IPS-20b (cell line): ENCODE measurements at regions not wholly inside any gene's neighbourhood (a gene's known extent, or its start where the extent isn't known, plus 50 kb on each side); places are given as distances from the start of the nearest gene placed in this dataset.
"Not testable (repeated sequence)": the region's sequence is repeated elsewhere in the genome, so short reads cannot be mapped to it uniquely, and the experiment has no call there.

Experiments
- H3K27ac ChIP-seq: one replicate; pipeline ENCODE4 v1.5.1; 2013; ENCODE audit warnings: low read length
- H3K27me3 ChIP-seq: 2 replicates; pipeline ENCODE4 v1.6.1; 2013; ENCODE audit warnings: mild to moderate bottlenecking, low read length, inconsistent platforms; ENCODE audit not compliant: insufficient read depth
- H3K36me3 ChIP-seq: 2 replicates; pipeline ENCODE4 v1.6.1; 2013; ENCODE audit warnings: low read depth, mild to moderate bottlenecking, inconsistent platforms, low read length, moderate library complexity; ENCODE audit not compliant: insufficient read depth
- H3K4me1 ChIP-seq: 2 replicates; pipeline ENCODE4 v1.6.1; 2013; ENCODE audit warnings: mild to moderate bottlenecking, control low read depth, inconsistent platforms, low read length, moderate library complexity; ENCODE audit not compliant: insufficient read depth
- H3K4me3 ChIP-seq: 2 replicates; pipeline ENCODE4 v1.5.1; 2013; ENCODE audit warnings: mild to moderate bottlenecking, low read length, inconsistent platforms
- H3K9ac ChIP-seq: 2 replicates; pipeline ENCODE4 v1.6.1; 2013; ENCODE audit warnings: low read depth, mild to moderate bottlenecking, inconsistent platforms, low read length, moderate library complexity
- H3K9me3 ChIP-seq: 2 replicates; pipeline ENCODE4 v1.6.1; 2013; ENCODE audit warnings: mild to moderate bottlenecking, low read depth, low read length, inconsistent platforms; ENCODE audit not compliant: insufficient read depth

DNA sequence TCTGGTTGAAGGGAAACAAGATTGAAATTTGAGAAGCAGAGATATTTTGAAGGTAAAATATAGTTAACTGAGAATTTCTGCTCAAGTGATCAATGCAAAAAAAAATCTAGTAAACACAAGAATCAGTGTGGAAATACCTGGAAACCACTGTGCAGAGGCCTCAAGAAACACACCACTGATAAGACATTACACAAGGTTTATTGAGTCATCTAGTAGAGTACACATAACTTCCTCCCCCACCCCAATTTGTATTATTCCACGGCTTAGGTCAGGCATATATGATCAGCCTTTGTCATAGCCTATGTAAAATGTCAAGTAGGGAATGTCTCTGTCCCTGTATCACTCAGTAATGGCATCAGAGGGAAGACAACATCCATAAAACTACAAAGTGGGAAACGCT, 447.8 kb upstream of the BCHE start:
- Histone ChIP-seq H3K4me1 (no peaks in the 10 kb centered on the region), H3K27ac (no peak overlapping the region), H3K27me3 (no peaks in the 10 kb centered on the region), H3K36me3 (no peaks in the 10 kb centered on the region), H3K4me3 (no peak overlapping the region), H3K9ac (no peak overlapping the region), H3K9me3 (no peaks in the 10 kb centered on the region)

DNA sequence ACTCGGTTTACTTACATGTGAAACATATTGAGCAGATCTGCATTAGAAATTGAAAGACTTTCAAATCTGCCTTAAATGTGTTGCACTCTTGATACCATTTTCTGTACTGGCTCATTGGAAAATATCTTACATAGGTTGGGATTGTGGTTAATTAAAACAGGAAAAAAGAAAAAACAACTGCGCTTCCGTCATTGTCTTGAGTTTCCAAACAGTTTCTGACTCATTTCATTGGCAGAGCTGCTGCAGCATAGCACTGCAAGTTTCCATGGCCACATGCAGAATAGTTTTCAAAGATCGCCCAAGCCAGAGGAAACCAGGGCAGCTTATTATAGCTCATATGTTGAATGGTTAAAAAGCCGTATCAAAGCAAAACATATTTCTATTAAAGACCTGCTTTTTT, 446.6 kb upstream of the BCHE start:
- Histone ChIP-seq H3K9me3 (no peaks in the 10 kb centered on the region), H3K4me3 (no peak overlapping the region), H3K27ac (no peak overlapping the region)

GRCh38 chr3:166282931-166283330, 445.7 kb upstream of the BCHE start:
- Histone ChIP-seq H3K36me3 (no peaks in the 10 kb centered on the region), H3K4me1 (no peaks in the 10 kb centered on the region), H3K4me3 (no peak overlapping the region), H3K27ac (no peak overlapping the region), H3K9ac (no peak overlapping the region), H3K9me3 (no peaks in the 10 kb centered on the region), H3K27me3 (no peaks in the 10 kb centered on the region)

More for the DNA sequence above, 446.6 kb upstream of the BCHE start:
- H3K27me3 ChIP-seq = no peaks in the 10 kb centered on the region
- no peak overlapping the region for H3K9ac ChIP-seq
- no peaks in the 10 kb centered on the region for H3K36me3 ChIP-seq
- H3K4me1 ChIP-seq = no peaks in the 10 kb centered on the region

GRCh38 chr3:166279636-166280035, 442.4 kb upstream of the BCHE start:
- H3K4me1 ChIP-seq = no peaks in the 10 kb centered on the region
- no peaks in the 10 kb centered on the region for H3K27me3 ChIP-seq
- no peak overlapping the region for H3K27ac ChIP-seq
- H3K9ac ChIP-seq = no peak overlapping the region
- no peaks in the 10 kb centered on the region for H3K9me3 ChIP-seq
- no peaks in the 10 kb centered on the region for H3K36me3 ChIP-seq
- no peak overlapping the region for H3K4me3 ChIP-seq

DNA sequence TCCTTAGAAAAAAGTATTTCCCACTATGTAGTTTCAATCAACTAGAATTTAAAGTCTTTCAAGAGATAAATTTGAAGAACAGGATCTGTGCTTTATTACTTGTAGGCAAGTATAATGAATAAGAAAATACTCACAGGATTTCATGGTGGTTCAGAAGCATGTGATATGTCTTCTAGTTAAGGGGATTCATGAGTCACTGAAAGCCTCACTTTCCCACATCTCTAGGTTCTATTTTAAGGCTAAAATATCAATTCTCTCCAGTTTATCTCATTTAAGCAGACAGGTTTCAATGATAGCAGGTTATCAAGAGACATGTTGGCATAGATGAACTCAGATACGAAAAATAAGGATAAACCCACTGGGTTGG, 437.8 kb upstream of the BCHE start:
- Histone ChIP-seq H3K27ac (no peak overlapping the region), H3K4me1 (no peaks in the 10 kb centered on the region), H3K9me3 (no peaks in the 10 kb centered on the region), H3K27me3 (no peaks in the 10 kb centered on the region), H3K4me3 (no peak overlapping the region), H3K36me3 (no peaks in the 10 kb centered on the region), H3K9ac (no peak overlapping the region)

DNA sequence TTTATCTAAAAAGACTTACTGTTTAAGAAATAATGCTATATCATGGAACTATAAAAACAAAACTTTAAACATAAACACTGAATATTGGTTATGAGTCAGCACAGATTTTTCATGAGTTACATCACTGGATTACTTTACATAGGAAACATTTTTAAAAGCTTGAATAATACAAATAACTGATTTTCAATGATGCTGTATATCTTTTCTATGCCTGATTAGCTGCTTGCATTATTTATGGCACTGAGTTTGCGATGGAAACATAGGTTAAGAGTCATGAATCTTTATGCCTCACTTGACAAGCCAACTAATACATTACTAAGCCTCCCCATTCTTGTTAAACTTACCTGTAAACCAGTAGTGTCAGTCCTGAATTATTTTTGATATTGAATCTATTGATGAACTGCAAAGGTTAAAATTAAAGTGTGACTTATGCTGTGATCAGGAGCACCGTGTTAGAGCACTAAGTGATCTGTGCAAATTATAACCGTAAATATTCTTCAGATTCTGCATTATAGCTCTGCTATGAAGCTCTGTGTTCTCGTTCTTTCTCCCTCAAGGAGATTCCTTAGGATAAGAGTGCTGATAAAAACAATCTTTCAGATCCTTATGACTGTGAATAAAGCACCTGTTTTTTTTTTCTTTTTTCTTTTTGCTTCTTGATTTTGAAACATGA, 437.3 kb upstream of the BCHE start:
- no peak overlapping the region for H3K9ac ChIP-seq
- H3K4me1 ChIP-seq = no peaks in the 10 kb centered on the region
- H3K27me3 ChIP-seq = no peaks in the 10 kb centered on the region
- H3K4me3 ChIP-seq = no peak overlapping the region
- no peak overlapping the region for H3K27ac ChIP-seq
- no peaks in the 10 kb centered on the region for H3K9me3 ChIP-seq
- no peaks in the 10 kb centered on the region for H3K36me3 ChIP-seq

DNA sequence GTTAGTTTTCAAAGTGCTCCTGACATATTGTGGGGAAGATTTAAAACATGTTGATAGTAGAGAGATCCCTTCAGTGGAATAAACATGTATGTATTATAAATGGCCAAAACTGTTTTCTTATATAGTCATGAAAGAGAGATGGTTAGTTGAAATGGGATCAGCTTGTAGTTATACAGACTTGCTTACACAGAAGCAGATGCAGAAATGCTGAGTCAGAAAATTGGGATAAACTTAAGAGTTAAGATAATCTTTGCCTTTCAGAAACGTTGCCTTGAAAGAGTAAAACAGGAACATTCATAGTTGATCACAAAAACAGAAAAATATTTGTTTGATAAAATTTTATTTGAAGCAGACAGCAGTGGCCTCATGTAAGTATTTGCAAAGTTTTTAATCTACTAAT, 433.2 kb upstream of the BCHE start:
- no peaks in the 10 kb centered on the region for H3K9me3 ChIP-seq
- no peaks in the 10 kb centered on the region for H3K27me3 ChIP-seq
- H3K9ac ChIP-seq = no peak overlapping the region
- H3K27ac ChIP-seq = no peak overlapping the region
- H3K36me3 ChIP-seq = no peaks in the 10 kb centered on the region
- H3K4me3 ChIP-seq = no peak overlapping the region
- no peaks in the 10 kb centered on the region for H3K4me1 ChIP-seq

- Histone ChIP-seq H3K27me3 (no peaks in the 10 kb centered on the region), H3K9me3 (no peaks in the 10 kb centered on the region), H3K9ac (no peak overlapping the region), H3K4me3 (no peak overlapping the region), H3K4me1 (no peaks in the 10 kb centered on the region), H3K36me3 (no peaks in the 10 kb centered on the region), H3K27ac (no peak overlapping the region)
Observed at GRCh38 chr3:166265153-166265552, 427.9 kb upstream of the BCHE start.

GRCh38 chr3:166263460-166263859, 426.2 kb upstream of the BCHE start:
- H3K27ac ChIP-seq = no peak overlapping the region
- no peaks in the 10 kb centered on the region for H3K4me1 ChIP-seq
- H3K36me3 ChIP-seq = no peaks in the 10 kb centered on the region
- H3K4me3 ChIP-seq = no peak overlapping the region
- no peaks in the 10 kb centered on the region for H3K27me3 ChIP-seq
- H3K9ac ChIP-seq = no peak overlapping the region
- no peaks in the 10 kb centered on the region for H3K9me3 ChIP-seq

GRCh38 chr3:166258293-166258850, 421.1 kb upstream of the BCHE start:
- H3K9ac ChIP-seq, H3K27me3 ChIP-seq, H3K4me1 ChIP-seq, H3K4me3 ChIP-seq, H3K9me3 ChIP-seq, H3K27ac ChIP-seq, H3K36me3 ChIP-seq: not testable (repeated sequence)

- Histone ChIP-seq H3K27ac (no peak overlapping the region), H3K27me3 (no peaks in the 10 kb centered on the region), H3K4me3 (no peak overlapping the region), H3K9me3 (0 out of 2 replicates have a peak, but pooled peaks cover 4% of the 10 kb centered on the region), H3K9ac (no peak overlapping the region), H3K4me1 (no peaks in the 10 kb centered on the region), H3K36me3 (no peaks in the 10 kb centered on the region)
Observed at GRCh38 chr3:166257715-166258114, 420.5 kb upstream of the BCHE start.

- Histone ChIP-seq H3K4me3 (no peak overlapping the region), H3K27ac (no peak overlapping the region), H3K9me3 (no peaks in the 10 kb centered on the region), H3K9ac (no peak overlapping the region), H3K36me3 (no peaks in the 10 kb centered on the region), H3K4me1 (no peaks in the 10 kb centered on the region), H3K27me3 (no peaks in the 10 kb centered on the region)
Observed at GRCh38 chr3:166248784-166249183, 411.6 kb upstream of the BCHE start.
